HL-60 (cell line): ENCODE measurements at regions not wholly inside any gene's neighbourhood (a gene's known extent, or its start where the extent isn't known, plus 50 kb on each side); places are given as distances from the start of the nearest gene placed in this dataset.

ENCODE experiments used
- POLR2AphosphoS5 ChIP-seq: IDR thresholded peaks from 2 replicates; pipeline ENCODE4 v1.6.1; 2012; ENCODE audit warnings: low read depth
- TF ChIP-seq, protein P1 (sequence below): IDR thresholded peaks from one replicate; pipeline ENCODE4 v1.5.1; 2011; ENCODE audit warnings: low read length, control low read depth, inconsistent platforms; ENCODE audit not compliant: insufficient read depth

- TF ChIP-seq, protein P1, sequence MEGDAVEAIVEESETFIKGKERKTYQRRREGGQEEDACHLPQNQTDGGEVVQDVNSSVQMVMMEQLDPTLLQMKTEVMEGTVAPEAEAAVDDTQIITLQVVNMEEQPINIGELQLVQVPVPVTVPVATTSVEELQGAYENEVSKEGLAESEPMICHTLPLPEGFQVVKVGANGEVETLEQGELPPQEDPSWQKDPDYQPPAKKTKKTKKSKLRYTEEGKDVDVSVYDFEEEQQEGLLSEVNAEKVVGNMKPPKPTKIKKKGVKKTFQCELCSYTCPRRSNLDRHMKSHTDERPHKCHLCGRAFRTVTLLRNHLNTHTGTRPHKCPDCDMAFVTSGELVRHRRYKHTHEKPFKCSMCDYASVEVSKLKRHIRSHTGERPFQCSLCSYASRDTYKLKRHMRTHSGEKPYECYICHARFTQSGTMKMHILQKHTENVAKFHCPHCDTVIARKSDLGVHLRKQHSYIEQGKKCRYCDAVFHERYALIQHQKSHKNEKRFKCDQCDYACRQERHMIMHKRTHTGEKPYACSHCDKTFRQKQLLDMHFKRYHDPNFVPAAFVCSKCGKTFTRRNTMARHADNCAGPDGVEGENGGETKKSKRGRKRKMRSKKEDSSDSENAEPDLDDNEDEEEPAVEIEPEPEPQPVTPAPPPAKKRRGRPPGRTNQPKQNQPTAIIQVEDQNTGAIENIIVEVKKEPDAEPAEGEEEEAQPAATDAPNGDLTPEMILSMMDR = no peak
- no peak for TF ChIP-seq POLR2AphosphoS5
Observed at GRCh38 chr2:8251856-8252255, 430.0 kb upstream of the ID2 start.
